Body of pancreas (tissue), 4 donors: ENCODE measurements at regions not wholly inside any gene's neighbourhood (a gene's known extent, or its start where the extent isn't known, plus 50 kb on each side); places are given as distances from the start of the nearest gene placed in this dataset.

Experiments
- ATAC-seq: fragments of 150-250 bp; one replicate; pipeline ENCODE4 v1.9.1; 2016
- DNase-seq, 4 donors: peaks; one replicate each; pipeline ENCODE4 v3.0.0-alpha.2; 2019
- H3K27ac ChIP-seq, 4 donors: fragments of 200-600 bp; sonication (generic); 1 replicate in 3 of 4; 2 replicates in 1 of 4; pipeline versions ENCODE4 v1.5.1 to v1.6.1; 2016 to 2019; ENCODE audit warnings: mild to moderate bottlenecking in 1 of 4, mixed read lengths in 1 of 4, moderate library complexity in 1 of 4
- H3K27me3 ChIP-seq, 2 donors: fragments of 200-600 bp; sonication (generic); one replicate each; pipeline ENCODE4 v1.6.0; 2016; ENCODE audit warnings: mild to moderate bottlenecking in 1 of 2
- H3K36me3 ChIP-seq, 2 donors: fragments of 200-600 bp; sonication (generic); replicated peaks in 1 of 2; 2 replicates each; pipeline ENCODE4 v1.5.1; 2016; ENCODE audit warnings: low read depth in 2 of 2; ENCODE audit not compliant: insufficient read depth in 1 of 2
- H3K4me1 ChIP-seq: fragments of 200-600 bp; sonication (generic); one replicate; pipeline ENCODE4 v1.6.0; 2016
- H3K4me3 ChIP-seq, 2 donors: fragments of 200-600 bp; sonication (generic); 1 replicate in 1 of 2; 2 replicates in 1 of 2; pipeline ENCODE4 v1.5.1; 2016 to 2019
- H3K9me3 ChIP-seq, 3 donors: fragments of 200-600 bp; sonication (generic); 1 replicate in 2 of 3; 2 replicates in 1 of 3; pipeline ENCODE4 v1.5.1; 2016
- CTCF ChIP-seq, 7 experiments: fragments of 450-650 bp in 4 of 7; fragments of 200-600 bp in 3 of 7; sonication (generic) in 3 of 7; IDR thresholded peaks; one replicate each; pipeline ENCODE4 v1.5.1; 2016 to 2019; ENCODE audit warnings: antibody characterized with exemption in 7 of 7
- POLR2A ChIP-seq, 3 donors: fragments of 450-650 bp; IDR thresholded peaks; one replicate each; pipeline ENCODE4 v1.6.1; 2016; ENCODE audit warnings: antibody characterized with exemption in 3 of 3, mild to moderate bottlenecking in 2 of 3
- WGBS, 2 donors: methylation state at CpG; one replicate each; pipeline ENCODE4 v1.1.5; 2017; 5-methylcytosine and 5-hydroxymethylcytosine counted together
- intact Hi-C: fragments of 100-400 bp; cut with DNase I; formaldehyde crosslinking; loops from one replicate; pipeline ENCODE4 v1.15.1; 2023

DNA sequence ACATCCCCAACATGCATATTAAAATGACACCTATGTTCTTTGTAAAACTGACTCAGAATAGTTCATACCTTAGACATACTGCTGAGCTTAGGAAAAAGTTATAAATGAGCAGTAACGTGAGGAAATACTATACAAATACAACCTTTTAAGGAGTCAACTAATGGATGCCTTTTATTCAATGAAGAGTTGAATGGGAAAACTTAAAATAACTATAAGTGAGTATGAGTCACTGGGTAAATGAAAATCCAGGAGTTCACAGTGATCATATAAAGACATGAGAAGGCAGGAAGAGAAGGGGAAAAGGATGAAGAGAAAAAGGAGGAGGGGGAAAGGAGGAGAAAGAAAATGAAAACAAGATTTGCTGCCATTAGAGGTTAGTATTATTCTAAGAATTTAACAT is 157.8 kb upstream of the PCDH15 start:
- no peak for ATAC-seq
- no peak for DNase-seq
- Histone ChIP-seq H3K27ac (no peak overlapping the region), H3K9me3 (peaks cover 0 to 4% (median 0%) of the 10 kb centered on the region in 3 donors), H3K4me1 (no peaks in the 10 kb centered on the region), H3K27me3 (no peaks in the 10 kb centered on the region), H3K4me3 (no peak overlapping the region), H3K36me3 (no peaks in the 10 kb centered on the region)
- TF ChIP-seq CTCF (IDR thresholded peaks at IDR 0.05) = no peak
- TF ChIP-seq POLR2A (IDR thresholded peaks at IDR 0.05) = no peak
- 20 to 31% methylated on average over 1 of the region's 1 CpG for WGBS, 2 donors
- intact Hi-C loops = no loop called here

- Histone ChIP-seq H3K4me1 (no peaks in the 10 kb centered on the region), H3K4me3 (no peak overlapping the region), H3K36me3 (no peaks in the 10 kb centered on the region), H3K27ac (no peak overlapping the region), H3K9me3 (no peaks in the 10 kb centered on the region), H3K27me3 (no peaks in the 10 kb centered on the region)
- DNase-seq = no peak
- TF ChIP-seq CTCF (IDR thresholded peaks at IDR 0.05) (no peak), POLR2A (IDR thresholded peaks at IDR 0.05) (no peak)
- ATAC-seq = no peak
- intact Hi-C loops = no loop called here
These were observed 146.6 kb upstream of the PCDH15 start for GRCh38 chr10:54947605-54948004.

DNA sequence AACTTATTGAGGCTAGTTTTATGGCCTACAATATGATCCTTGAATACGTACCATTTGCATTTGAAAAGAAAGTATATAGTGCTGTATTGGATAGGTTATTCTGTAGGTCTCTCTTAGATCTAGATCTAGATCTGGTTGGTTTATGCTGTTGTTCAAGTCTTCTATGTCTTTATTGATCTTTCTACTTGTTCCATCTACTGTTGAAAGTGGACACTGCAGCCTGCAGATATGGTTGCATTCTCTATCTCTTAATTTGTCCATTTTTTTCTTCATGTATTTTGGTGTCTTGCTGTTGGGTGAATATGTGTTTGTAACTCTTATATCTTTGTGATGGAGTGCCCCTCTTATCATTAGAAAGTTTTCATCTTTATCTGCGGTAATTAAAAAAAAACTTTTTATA is 139.4 kb upstream of the PCDH15 start:
- no peaks in the 10 kb centered on the region for H3K9me3 ChIP-seq
- TF ChIP-seq CTCF (IDR thresholded peaks at IDR 0.05) = no peak
- TF ChIP-seq POLR2A (IDR thresholded peaks at IDR 0.05) = no peak
- WGBS, 2 donors = 86 to 87% methylated on average over 2 of the region's 2 CpGs
- no peak overlapping the region for H3K4me3 ChIP-seq
- intact Hi-C loops = no loop called here
- H3K27ac ChIP-seq = no peak overlapping the region
- no peaks in the 10 kb centered on the region for H3K36me3 ChIP-seq
- no peak for ATAC-seq
- no peaks in the 10 kb centered on the region for H3K4me1 ChIP-seq
- H3K27me3 ChIP-seq = no peaks in the 10 kb centered on the region
- DNase-seq = no peak

DNA sequence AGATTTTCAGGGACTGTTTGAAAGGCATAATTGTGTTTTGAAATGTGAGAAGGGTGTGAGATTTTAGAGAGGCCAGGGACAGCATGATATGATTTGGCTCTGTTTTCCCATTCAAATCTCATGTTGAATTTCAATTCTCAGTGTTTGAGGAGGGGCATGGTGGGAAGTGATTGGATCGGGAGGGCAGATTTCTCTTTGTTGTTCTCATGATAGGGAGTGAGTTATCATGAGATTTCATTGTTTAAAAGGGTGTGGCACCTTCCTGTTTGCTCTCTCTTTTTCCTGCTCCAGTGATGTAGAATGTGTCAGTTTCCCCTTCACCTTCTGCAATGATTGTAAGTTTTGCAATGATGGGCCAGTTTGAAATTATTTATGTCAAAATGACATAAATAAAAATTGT is 113.0 kb upstream of the PCDH15 start:
- no peaks in the 10 kb centered on the region for H3K36me3 ChIP-seq
- ATAC-seq (no peak), DNase-seq (no peak)
- 52 to 61% methylated on average over 1 of the region's 1 CpG for WGBS, 2 donors
- no peaks in the 10 kb centered on the region for H3K27me3 ChIP-seq
- TF ChIP-seq CTCF (IDR thresholded peaks at IDR 0.05) (no peak), POLR2A (IDR thresholded peaks at IDR 0.05) (no peak)
- no peaks in the 10 kb centered on the region for H3K4me1 ChIP-seq
- no peak overlapping the region for H3K4me3 ChIP-seq
- H3K27ac ChIP-seq = no peak overlapping the region
- H3K9me3 ChIP-seq = no peaks in the 10 kb centered on the region
- intact Hi-C loops = no loop called here

GRCh38 chr10:54909165-54909564 is 108.1 kb upstream of the PCDH15 start:
- WGBS, 2 donors = 40 to 63% methylated on average over 1 to 4 of the region's 4 CpGs

More at GRCh38 chr10:54909165-54909564, 108.1 kb upstream of the PCDH15 start:
- TF ChIP-seq CTCF (IDR thresholded peaks at IDR 0.05) (no peak), POLR2A (IDR thresholded peaks at IDR 0.05) (no peak)
- intact Hi-C loops = no loop called here
- Histone ChIP-seq H3K4me3 (no peak overlapping the region), H3K36me3 (no peaks in the 10 kb centered on the region), H3K4me1 (no peaks in the 10 kb centered on the region), H3K9me3 (no peaks in the 10 kb centered on the region), H3K27ac (no peak overlapping the region), H3K27me3 (no peaks in the 10 kb centered on the region)
- ATAC-seq (no peak), DNase-seq (no peak)
